HCT116 (cell line): ENCODE measurements at regions not wholly inside any gene's neighbourhood (a gene's known extent, or its start where the extent isn't known, plus 50 kb on each side); places are given as distances from the start of the nearest gene placed in this dataset.

Experiments
- EGR1 ChIP-seq: IDR thresholded peaks from 2 replicates; pipeline ENCODE4 v1.6.1; 2012; ENCODE audit warnings: low read depth
- EZH2 ChIP-seq: fragments of 200-600 bp; sonication (generic); IDR thresholded peaks from 2 replicates; pipeline ENCODE4 v1.6.1; 2017; ENCODE audit warnings: antibody characterized with exemption, mixed run types
- JUND ChIP-seq: IDR thresholded peaks from 2 replicates; pipeline ENCODE4 v1.6.1; 2012
- SP1 ChIP-seq: IDR thresholded peaks from 2 replicates; pipeline ENCODE4 v1.6.1; 2012; ENCODE audit warnings: low read depth
- TCF7L2 ChIP-seq: IDR thresholded peaks from 2 replicates; pipeline ENCODE4 v1.7.0; 2011; ENCODE audit warnings: borderline replicate concordance, inconsistent platforms; ENCODE audit not compliant: insufficient read depth, insufficient read length; ENCODE audit errors: extremely low read depth
- ZFX ChIP-seq: fragments of 450-650 bp; IDR thresholded peaks from 2 replicates; pipeline ENCODE4 v1.6.1; 2017
- TF ChIP-seq, protein P1 (sequence below), 3 experiments: fragments of 200-600 bp in 1 of 3; sonication (generic) in 1 of 3; IDR thresholded peaks in 2 of 3; conservative IDR thresholded peaks in 1 of 3; 2 replicates each; pipeline ENCODE4 v1.5.1; 2012 to 2017; ENCODE audit warnings: low read depth in 2 of 3, low read length in 2 of 3, antibody characterized with exemption in 1 of 3, borderline replicate concordance in 1 of 3, control low read depth in 1 of 3, mild to moderate bottlenecking in 1 of 3, mixed read lengths in 1 of 3, mixed run types in 1 of 3, moderate library complexity in 1 of 3; ENCODE audit not compliant: insufficient read depth in 1 of 3
- TF ChIP-seq, protein P2 (sequence below): IDR thresholded peaks from 2 replicates; pipeline ENCODE4 v1.6.1; 2012
- TF ChIP-seq, protein P3 (sequence below): IDR thresholded peaks from 2 replicates; pipeline ENCODE4 v1.6.1; 2012; ENCODE audit warnings: low read depth

DNA sequence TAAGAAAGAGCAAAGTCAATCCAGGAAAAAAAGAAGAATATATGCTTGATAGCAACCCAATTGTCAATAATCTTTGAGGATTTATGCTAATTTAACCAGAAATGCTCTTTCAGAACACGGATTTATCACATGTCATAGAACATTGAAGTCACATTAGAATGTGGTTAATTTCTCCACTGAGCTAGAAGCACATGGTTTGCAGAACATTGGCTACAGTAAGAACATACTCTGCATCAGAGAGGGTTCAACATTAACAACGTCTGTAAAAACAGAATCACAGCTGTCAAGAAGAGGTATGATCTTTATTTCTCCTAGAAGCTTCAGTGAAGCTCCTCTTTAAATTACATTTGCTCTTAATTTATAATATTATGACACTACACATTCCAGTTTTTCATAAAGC, 619.7 kb upstream of the AGTR1 start:
- TF ChIP-seq, protein P1, sequence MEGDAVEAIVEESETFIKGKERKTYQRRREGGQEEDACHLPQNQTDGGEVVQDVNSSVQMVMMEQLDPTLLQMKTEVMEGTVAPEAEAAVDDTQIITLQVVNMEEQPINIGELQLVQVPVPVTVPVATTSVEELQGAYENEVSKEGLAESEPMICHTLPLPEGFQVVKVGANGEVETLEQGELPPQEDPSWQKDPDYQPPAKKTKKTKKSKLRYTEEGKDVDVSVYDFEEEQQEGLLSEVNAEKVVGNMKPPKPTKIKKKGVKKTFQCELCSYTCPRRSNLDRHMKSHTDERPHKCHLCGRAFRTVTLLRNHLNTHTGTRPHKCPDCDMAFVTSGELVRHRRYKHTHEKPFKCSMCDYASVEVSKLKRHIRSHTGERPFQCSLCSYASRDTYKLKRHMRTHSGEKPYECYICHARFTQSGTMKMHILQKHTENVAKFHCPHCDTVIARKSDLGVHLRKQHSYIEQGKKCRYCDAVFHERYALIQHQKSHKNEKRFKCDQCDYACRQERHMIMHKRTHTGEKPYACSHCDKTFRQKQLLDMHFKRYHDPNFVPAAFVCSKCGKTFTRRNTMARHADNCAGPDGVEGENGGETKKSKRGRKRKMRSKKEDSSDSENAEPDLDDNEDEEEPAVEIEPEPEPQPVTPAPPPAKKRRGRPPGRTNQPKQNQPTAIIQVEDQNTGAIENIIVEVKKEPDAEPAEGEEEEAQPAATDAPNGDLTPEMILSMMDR (IDR thresholded peaks at IDR 0.05 in 2 of 3, conservative IDR thresholded peaks at IDR 0.05 in 1 of 3; ENCODE audit: borderline replicate concordance in 1 of 3, insufficient read depth in 1 of 3, low read depth in 2 of 3, low read length in 2 of 3) = no peak
- no peak for TF ChIP-seq JUND
- no peak for TF ChIP-seq EGR1
- TF ChIP-seq, protein P2, sequence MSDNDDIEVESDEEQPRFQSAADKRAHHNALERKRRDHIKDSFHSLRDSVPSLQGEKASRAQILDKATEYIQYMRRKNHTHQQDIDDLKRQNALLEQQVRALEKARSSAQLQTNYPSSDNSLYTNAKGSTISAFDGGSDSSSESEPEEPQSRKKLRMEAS = no peak
- TF ChIP-seq, protein P3, sequence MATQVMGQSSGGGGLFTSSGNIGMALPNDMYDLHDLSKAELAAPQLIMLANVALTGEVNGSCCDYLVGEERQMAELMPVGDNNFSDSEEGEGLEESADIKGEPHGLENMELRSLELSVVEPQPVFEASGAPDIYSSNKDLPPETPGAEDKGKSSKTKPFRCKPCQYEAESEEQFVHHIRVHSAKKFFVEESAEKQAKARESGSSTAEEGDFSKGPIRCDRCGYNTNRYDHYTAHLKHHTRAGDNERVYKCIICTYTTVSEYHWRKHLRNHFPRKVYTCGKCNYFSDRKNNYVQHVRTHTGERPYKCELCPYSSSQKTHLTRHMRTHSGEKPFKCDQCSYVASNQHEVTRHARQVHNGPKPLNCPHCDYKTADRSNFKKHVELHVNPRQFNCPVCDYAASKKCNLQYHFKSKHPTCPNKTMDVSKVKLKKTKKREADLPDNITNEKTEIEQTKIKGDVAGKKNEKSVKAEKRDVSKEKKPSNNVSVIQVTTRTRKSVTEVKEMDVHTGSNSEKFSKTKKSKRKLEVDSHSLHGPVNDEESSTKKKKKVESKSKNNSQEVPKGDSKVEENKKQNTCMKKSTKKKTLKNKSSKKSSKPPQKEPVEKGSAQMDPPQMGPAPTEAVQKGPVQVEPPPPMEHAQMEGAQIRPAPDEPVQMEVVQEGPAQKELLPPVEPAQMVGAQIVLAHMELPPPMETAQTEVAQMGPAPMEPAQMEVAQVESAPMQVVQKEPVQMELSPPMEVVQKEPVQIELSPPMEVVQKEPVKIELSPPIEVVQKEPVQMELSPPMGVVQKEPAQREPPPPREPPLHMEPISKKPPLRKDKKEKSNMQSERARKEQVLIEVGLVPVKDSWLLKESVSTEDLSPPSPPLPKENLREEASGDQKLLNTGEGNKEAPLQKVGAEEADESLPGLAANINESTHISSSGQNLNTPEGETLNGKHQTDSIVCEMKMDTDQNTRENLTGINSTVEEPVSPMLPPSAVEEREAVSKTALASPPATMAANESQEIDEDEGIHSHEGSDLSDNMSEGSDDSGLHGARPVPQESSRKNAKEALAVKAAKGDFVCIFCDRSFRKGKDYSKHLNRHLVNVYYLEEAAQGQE = no peak
- no peak for TF ChIP-seq SP1
- TF ChIP-seq ZFX = no peak
- TF ChIP-seq TCF7L2 = no peak
- no peak for TF ChIP-seq EZH2
